GM12891 (cell line): ENCODE measurements at regions not wholly inside any gene's neighbourhood (a gene's known extent, or its start where the extent isn't known, plus 50 kb on each side); places are given as distances from the start of the nearest gene placed in this dataset.
"Not testable (repeated sequence)": the region's sequence is repeated elsewhere in the genome, so short reads cannot be mapped to it uniquely, and the experiment has no call there.

Experiments
- DNase-seq: peaks from one replicate; pipeline ENCODE4 v3.0.0; 2011; ENCODE audit warnings: low spot score; ENCODE audit not compliant: insufficient read length
- FAIRE-seq: peaks from 2 replicates; lab custom pipeline; 2011; peaks lifted over from hg19 to GRCh38; lab: Jason Lieb, UNC
- PAX5 ChIP-seq: IDR thresholded peaks from 2 replicates; pipeline ENCODE4 v1.6.1; 2011; ENCODE audit warnings: low read length, moderate library complexity, mild to moderate bottlenecking; ENCODE audit not compliant: insufficient read depth, severe bottlenecking
- POLR2A ChIP-seq: IDR thresholded peaks from 2 replicates; pipeline ENCODE4 v1.6.1; 2011; ENCODE audit warnings: low read depth, low read length, control low read depth
- POLR2AphosphoS5 ChIP-seq: IDR thresholded peaks from 2 replicates; pipeline ENCODE4 v1.6.1; 2011; ENCODE audit warnings: low read depth, low read length, control low read depth
- POU2F2 ChIP-seq: IDR thresholded peaks from 2 replicates; pipeline ENCODE4 v1.6.1; 2011; ENCODE audit warnings: low read depth, mild to moderate bottlenecking, control low read depth, low read length, moderate library complexity
- SPI1 ChIP-seq: IDR thresholded peaks from 2 replicates; pipeline ENCODE4 v1.6.1; 2011; ENCODE audit warnings: low read depth, low read length, control low read depth
- TAF1 ChIP-seq: IDR thresholded peaks from 2 replicates; pipeline ENCODE4 v1.6.1; 2011; ENCODE audit warnings: low read depth, low read length, control low read depth

DNA sequence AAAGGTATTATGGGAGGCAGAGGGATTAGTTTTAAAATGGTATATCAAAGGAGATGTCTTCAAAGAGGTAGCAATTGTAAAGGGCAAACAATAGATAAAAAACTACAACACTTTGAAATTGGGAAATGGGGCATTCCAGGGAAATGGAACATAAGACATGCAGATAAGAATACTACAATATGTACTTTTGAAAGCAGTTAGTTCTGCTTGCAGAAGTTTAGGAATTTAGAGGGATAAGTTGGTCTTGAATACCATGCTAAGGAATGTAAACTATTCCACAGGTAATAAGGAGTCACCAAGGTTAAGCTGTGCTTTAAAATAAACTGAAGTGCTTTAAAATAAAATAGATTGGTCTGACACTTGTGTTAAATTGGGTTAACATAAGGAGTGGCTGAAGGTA is 571.7 kb upstream of the ACVR2A start:
- TF ChIP-seq SPI1 = no peak
- no peak for TF ChIP-seq POLR2A
- TF ChIP-seq TAF1 = no peak
- TF ChIP-seq PAX5 = no peak
- TF ChIP-seq POLR2AphosphoS5 = no peak
- no peak for TF ChIP-seq POU2F2
- FAIRE-seq (no peak), DNase-seq (no peak)

DNA sequence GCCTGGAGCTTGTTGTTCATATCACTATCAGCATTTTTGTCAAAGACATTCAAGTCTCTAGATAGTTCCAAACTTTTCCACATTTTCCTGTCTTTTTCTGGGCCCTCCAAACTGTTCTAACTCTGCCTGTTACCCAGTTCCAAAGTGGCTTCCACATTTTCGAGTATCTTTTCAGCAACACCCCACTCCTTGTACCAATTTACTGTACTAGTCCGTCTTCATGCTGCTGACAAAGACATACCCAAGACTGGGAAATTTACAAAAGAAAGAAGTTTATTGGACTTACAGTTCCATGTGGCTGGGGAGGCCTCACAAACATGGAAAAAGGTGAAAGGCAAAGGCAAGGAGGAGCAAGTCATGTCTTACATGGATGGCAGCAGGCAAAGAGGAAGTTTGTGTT is 575.2 kb upstream of the ACVR2A start:
- DNase-seq, FAIRE-seq: not testable (repeated sequence)

DNA sequence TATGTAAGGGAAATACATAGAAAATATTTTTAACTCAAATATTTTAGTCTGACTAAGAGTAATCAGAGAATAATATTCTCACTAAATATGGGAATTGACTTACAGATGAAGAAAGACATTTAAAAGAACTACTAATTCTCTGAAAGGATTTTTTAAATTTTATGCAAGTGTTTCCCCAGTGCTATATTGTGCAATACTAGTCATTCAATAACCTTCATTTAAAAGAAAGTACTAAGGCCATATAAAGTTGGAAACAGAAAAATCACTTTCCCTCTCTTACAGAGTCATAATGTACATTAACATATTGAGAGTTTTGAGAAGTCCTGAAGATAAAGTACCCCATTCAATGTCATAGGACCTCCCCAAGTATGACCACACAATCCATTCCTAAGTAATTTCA is 584.6 kb upstream of the ACVR2A start:
- no peak for DNase-seq
- TF ChIP-seq POU2F2 (no peak), PAX5 (no peak), POLR2AphosphoS5 (no peak), SPI1 (no peak)

DNA sequence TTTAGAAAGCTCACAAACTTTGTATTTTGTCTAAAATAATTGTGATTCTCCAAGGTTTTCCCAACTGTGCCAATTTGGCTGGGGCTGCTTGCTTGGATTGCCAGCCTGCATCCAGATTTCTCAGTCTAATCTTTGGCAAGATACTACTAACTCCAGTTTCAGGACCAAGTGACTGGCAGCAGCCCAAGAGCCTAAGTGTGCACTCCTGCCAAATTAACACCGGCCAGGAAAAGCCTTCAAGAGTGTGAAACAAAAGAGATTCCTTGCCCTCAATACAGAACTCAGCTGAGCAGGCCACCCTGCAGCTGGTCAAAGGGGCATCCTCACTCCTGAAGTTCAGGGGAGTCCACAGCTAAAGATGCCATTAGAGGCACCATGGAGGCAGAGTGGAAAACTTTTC is 589.0 kb upstream of the ACVR2A start:
- FAIRE-seq = no peak
- no peak for DNase-seq
- TF ChIP-seq POLR2AphosphoS5 (no peak), POLR2A (no peak), TAF1 (no peak), SPI1 (no peak), PAX5 (no peak), POU2F2 (no peak)

More for the DNA sequence above, 584.6 kb upstream of the ACVR2A start:
- no peak for FAIRE-seq

DNA sequence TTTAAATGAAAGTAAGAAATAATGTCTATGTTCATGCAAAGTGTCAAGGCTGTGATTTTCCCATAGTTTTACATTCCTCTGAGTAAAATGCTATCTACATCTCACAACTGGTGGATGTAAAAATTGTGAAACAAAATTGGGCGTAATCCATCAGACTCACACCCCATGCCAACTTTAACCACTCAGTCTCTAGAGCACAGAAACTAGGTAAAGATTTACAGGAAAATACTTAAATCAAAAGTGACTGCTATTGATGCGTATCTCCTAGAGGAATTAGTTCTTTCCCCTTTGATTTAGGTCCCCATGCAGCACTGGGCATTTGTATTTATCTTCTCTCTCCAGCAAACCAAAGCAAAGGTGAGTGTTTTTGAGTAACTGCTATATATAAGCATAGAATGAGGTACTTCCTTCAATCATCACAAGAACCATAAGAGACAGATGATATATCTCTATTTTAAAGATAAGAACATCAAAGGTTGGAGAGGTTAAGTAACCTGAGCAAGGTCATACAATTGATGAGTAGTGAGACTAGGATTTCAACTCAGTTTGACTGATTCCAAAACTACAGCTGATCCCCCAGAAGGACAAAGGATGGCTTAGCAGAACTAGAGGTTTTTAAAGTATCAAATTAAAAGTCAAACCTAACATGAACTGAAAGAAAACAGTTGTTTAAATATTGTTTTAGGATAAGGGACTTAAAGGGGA is 594.0 kb upstream of the ACVR2A start:
- DNase-seq = no peak
- TF ChIP-seq SPI1 (no peak), POLR2AphosphoS5 (no peak), PAX5 (no peak), POLR2A (no peak), POU2F2 (no peak), TAF1 (no peak)
- no peak for FAIRE-seq

DNA sequence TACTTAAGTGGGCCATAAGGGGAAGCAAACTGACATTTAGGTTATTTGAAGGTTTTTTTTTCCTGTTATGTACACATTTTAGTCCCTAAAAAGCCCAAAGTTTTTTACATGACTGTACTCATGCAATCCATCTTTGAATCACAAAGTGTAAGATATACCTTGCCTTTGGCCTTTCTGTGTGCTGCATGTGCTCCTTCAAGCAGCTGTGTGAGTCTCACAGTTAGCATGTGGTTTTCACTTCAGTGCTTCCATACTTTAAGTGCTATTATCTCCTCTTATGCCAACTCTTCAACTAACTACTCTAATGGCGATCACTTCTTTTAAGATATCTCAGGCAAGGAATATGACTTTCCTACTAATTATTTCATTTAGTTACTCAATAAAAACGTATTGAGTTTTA is 597.1 kb upstream of the ACVR2A start:
- FAIRE-seq = no peak
- TF ChIP-seq PAX5 (no peak), TAF1 (no peak), POU2F2 (no peak), POLR2AphosphoS5 (no peak), SPI1 (no peak), POLR2A (no peak)
- no peak for DNase-seq

DNA sequence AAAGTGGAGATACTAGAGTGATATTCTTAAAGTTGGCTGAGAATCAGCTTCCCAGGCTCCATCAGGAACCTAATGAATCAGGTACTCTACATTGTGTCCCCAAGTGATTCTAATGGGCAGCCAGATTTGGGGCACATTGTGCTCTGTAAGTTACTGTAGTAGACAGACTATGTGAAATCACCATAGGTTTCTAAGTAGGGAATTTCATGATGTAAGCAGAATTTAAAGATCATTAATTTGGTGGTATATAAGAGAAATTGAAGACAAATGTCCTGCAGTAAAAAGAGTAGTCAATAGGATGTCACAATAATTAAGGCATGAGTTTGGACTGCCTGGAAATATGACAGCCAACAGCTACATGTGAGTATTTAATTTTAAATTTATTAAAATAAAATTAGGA is 602.4 kb upstream of the ACVR2A start:
- TF ChIP-seq SPI1 (no peak), POLR2AphosphoS5 (no peak), POLR2A (no peak), POU2F2 (no peak), TAF1 (no peak), PAX5 (no peak)
- DNase-seq (no peak), FAIRE-seq (no peak)

DNA sequence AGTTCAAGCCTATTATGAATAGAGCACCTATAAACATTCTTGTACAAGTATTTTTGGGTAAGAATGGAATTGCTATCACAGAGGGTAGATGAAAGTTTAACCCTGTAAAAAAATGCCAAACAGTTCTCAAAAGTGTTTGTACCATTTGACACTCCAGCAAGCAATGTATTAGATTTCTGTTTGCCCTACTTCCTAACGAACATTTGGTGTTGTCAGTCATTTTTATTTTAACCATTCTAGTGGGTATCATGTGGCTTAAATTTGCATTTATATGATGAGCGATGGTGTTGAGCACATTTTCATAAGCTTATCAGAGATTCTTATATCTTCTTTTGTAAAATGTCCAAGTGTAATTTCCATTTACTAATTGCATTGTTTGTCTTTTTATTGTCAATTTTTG is 608.2 kb upstream of the ACVR2A start:
- DNase-seq = no peak
- FAIRE-seq = no peak
- TF ChIP-seq POU2F2 (no peak), POLR2AphosphoS5 (no peak), SPI1 (no peak), PAX5 (no peak), TAF1 (no peak)

DNA sequence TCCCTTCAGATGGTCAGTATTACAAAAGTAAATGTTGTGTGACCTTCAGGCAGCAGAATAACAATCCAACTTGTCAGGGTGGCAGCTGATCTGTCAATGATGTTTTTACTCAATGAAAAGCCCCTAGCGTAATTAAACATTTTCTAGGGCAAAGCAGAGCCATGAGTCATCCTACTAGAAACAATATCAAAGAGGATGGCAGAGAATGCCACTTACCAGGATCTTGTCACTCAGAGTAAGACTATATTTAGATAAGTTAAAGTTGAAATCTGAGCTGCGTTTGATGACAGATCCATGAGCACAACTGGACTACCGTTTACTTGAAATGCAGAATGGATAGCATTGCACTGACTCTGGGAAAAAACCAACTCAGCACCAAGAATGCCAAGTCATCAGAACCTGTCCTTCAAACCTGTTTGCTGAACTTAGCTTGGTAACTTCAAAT is 612.6 kb upstream of the ACVR2A start:
- no peak for DNase-seq
- no peak for FAIRE-seq
- TF ChIP-seq PAX5 (no peak), POLR2A (no peak), POLR2AphosphoS5 (no peak), POU2F2 (no peak), TAF1 (no peak), SPI1 (no peak)

DNA sequence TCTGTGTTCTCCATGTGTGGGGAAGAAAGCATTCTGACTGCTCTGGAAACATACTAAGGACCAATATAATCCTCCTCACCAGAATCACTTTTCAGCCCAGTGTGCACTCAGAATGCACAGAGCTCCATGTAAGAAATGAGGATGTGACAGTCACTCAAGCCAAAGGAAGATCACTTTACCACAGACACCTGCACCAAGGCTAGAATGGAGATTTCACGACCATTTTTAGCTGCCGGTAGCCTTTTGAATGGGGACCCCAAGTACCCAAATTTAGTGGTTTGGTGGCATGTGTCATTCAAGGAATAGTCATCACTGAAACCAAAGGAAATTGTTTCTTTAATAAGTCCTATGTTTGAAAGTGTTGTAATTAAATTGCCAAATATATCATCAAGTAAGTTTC is 613.2 kb upstream of the ACVR2A start:
- TF ChIP-seq SPI1 (peak; percentile 57), POU2F2 (no peak), POLR2A (no peak), PAX5 (no peak)
- FAIRE-seq (no peak), DNase-seq (no peak)
